ENCODE measurements at regions not wholly inside any gene's neighbourhood (a gene's known extent, or its start where the extent isn't known, plus 50 kb on each side); places are given as distances from the start of the nearest gene placed in this dataset.
"Not testable (repeated sequence)": the region's sequence is repeated elsewhere in the genome, so short reads cannot be mapped to it uniquely, and the experiment has no call there.

GRCh38 chr11:91156041-91156440 lies 933.2 kb upstream of the CHORDC1 start:
- DNase-seq (ENCODE audit: low read depth), result no peak

- DNase-seq (ENCODE audit: low read depth), result no peak
Measured at GRCh38 chr11:91147885-91148284, 925.0 kb upstream of the CHORDC1 start.

GRCh38 chr11:91141655-91142054 lies 918.8 kb upstream of the CHORDC1 start:
- no peak for DNase-seq (ENCODE audit: low read depth)

GRCh38 chr11:91136631-91137030 lies 913.8 kb upstream of the CHORDC1 start:
- DNase-seq (ENCODE audit: low read depth), result no peak

GRCh38 chr11:91133361-91133760 lies 910.5 kb upstream of the CHORDC1 start:
- no peak for DNase-seq (ENCODE audit: low read depth)

GRCh38 chr11:91129596-91129995 lies 906.7 kb upstream of the CHORDC1 start:
- DNase-seq (ENCODE audit: low read depth), result no peak

GRCh38 chr11:91124363-91124762 lies 901.5 kb upstream of the CHORDC1 start:
- no peak for DNase-seq (ENCODE audit: low read depth)

- DNase-seq (ENCODE audit: low read depth), result no peak
Measured at GRCh38 chr11:91115116-91115515, 892.3 kb upstream of the CHORDC1 start.

- DNase-seq (ENCODE audit: low read depth), result no peak
Measured at GRCh38 chr11:91104237-91104636, 881.4 kb upstream of the CHORDC1 start.

- no peak for DNase-seq (ENCODE audit: low read depth)
Measured at GRCh38 chr11:91100427-91100826, 877.6 kb upstream of the CHORDC1 start.

- no peak for DNase-seq (ENCODE audit: low read depth)
Measured at GRCh38 chr11:91097083-91097482, 874.2 kb upstream of the CHORDC1 start.

- no peak for DNase-seq (ENCODE audit: low read depth)
Measured at GRCh38 chr11:91093141-91093540, 870.3 kb upstream of the CHORDC1 start.

- no peak for DNase-seq (ENCODE audit: low read depth)
Measured at GRCh38 chr11:91091563-91091962, 868.7 kb upstream of the CHORDC1 start.

- DNase-seq (ENCODE audit: low read depth), result no peak
Measured at GRCh38 chr11:91086028-91086427, 863.2 kb upstream of the CHORDC1 start.

GRCh38 chr11:91082255-91082654 lies 859.4 kb upstream of the CHORDC1 start:
- no peak for DNase-seq (ENCODE audit: low read depth)

GRCh38 chr11:91081440-91082043 lies 858.7 kb upstream of the CHORDC1 start:
- DNase-seq (ENCODE audit: low read depth), result no peak

- DNase-seq (ENCODE audit: low read depth), result no peak
Measured at GRCh38 chr11:91078221-91078620, 855.4 kb upstream of the CHORDC1 start.

GRCh38 chr11:91075032-91075695 lies 852.3 kb upstream of the CHORDC1 start:
- no peak for DNase-seq (ENCODE audit: low read depth)

- DNase-seq (ENCODE audit: low read depth), result no peak
Measured at GRCh38 chr11:91067666-91068065, 844.8 kb upstream of the CHORDC1 start.

GRCh38 chr11:91066456-91067047 lies 843.7 kb upstream of the CHORDC1 start:
- DNase-seq (ENCODE audit: low read depth), result no peak

- not testable (repeated sequence) for DNase-seq (ENCODE audit: low read depth)
Measured at GRCh38 chr11:91063399-91063798, 840.5 kb upstream of the CHORDC1 start.

- no peak for DNase-seq (ENCODE audit: low read depth)
Measured at GRCh38 chr11:91047882-91048281, 825.0 kb upstream of the CHORDC1 start.

- DNase-seq (ENCODE audit: low read depth), result no peak
Measured at GRCh38 chr11:91046261-91046660, 823.4 kb upstream of the CHORDC1 start.

- DNase-seq (ENCODE audit: low read depth), result no peak
Measured at GRCh38 chr11:91041626-91042025, 818.8 kb upstream of the CHORDC1 start.
